Activated T-helper 17 cell treated with anti-CD3 and anti-CD28 coated beads, Interleukin-2, amount 50 U/mL, for 72 hours (primary cell): ENCODE measurements at regions not wholly inside any gene's neighbourhood (a gene's known extent, or its start where the extent isn't known, plus 50 kb on each side); places are given as distances from the start of the nearest gene placed in this dataset.
"Not testable (repeated sequence)": the region's sequence is repeated elsewhere in the genome, so short reads cannot be mapped to it uniquely, and the experiment has no call there.

Experiments used
- ATAC-seq: fragments of 150-1000 bp; cut with Tn5 transposase; replicated peaks from 2 replicates; pipeline ENCODE4 v1.10.0; 2021; ENCODE audit warnings: mild to moderate bottlenecking, moderate library complexity
- H3K27ac Mint-ChIP-seq: one replicate; pipeline ENCODE4 v1.8.0; 2022; ENCODE audit warnings: mixed read lengths
- H3K27me3 Mint-ChIP-seq: one replicate; pipeline ENCODE4 v1.8.0; 2022; ENCODE audit warnings: mixed read lengths
- H3K36me3 Mint-ChIP-seq: one replicate; pipeline ENCODE4 v1.8.0; 2022; ENCODE audit warnings: low read depth, mild to moderate bottlenecking, mixed read lengths
- H3K4me1 Mint-ChIP-seq: one replicate; pipeline ENCODE4 v1.8.0; 2022; ENCODE audit warnings: mixed read lengths
- H3K4me3 Mint-ChIP-seq: one replicate; pipeline ENCODE4 v1.8.0; 2022; ENCODE audit warnings: mild to moderate bottlenecking, mixed read lengths
- H3K9me3 Mint-ChIP-seq: one replicate; pipeline ENCODE4 v1.8.0; 2022; ENCODE audit warnings: mixed read lengths

GRCh38 chr18:73038336-73038735, 170.5 kb upstream of the NETO1 start:
- no peak overlapping the region for H3K27ac Mint-ChIP-seq
- no peak overlapping the region for H3K4me3 Mint-ChIP-seq
- no peak for ATAC-seq
- H3K36me3 Mint-ChIP-seq: no peaks in the 10 kb centered on the region
- H3K27me3 Mint-ChIP-seq: no peaks in the 10 kb centered on the region
- peaks cover 7% of the 10 kb centered on the region for H3K9me3 Mint-ChIP-seq
- H3K4me1 Mint-ChIP-seq: no peaks in the 10 kb centered on the region

- no peaks in the 10 kb centered on the region for H3K4me1 Mint-ChIP-seq
- H3K9me3 Mint-ChIP-seq: peaks cover 14% of the 10 kb centered on the region
- ATAC-seq: no peak
- no peak overlapping the region for H3K27ac Mint-ChIP-seq
- H3K36me3 Mint-ChIP-seq: no peaks in the 10 kb centered on the region
- H3K27me3 Mint-ChIP-seq: no peaks in the 10 kb centered on the region
- H3K4me3 Mint-ChIP-seq: no peak overlapping the region
These were observed 156.2 kb upstream of the NETO1 start for GRCh38 chr18:73023975-73024374.

- Mint-ChIP-seq H3K9me3 (peaks cover 15% of the 10 kb centered on the region), H3K36me3 (no peaks in the 10 kb centered on the region), H3K27me3 (no peaks in the 10 kb centered on the region), H3K4me1 (no peaks in the 10 kb centered on the region), H3K4me3 (no peak overlapping the region), H3K27ac (no peak overlapping the region)
- no peak for ATAC-seq
These were observed 141.9 kb upstream of the NETO1 start for GRCh38 chr18:73009691-73010090.

- no peak for ATAC-seq
- H3K4me1 Mint-ChIP-seq: no peaks in the 10 kb centered on the region
- H3K36me3 Mint-ChIP-seq: no peaks in the 10 kb centered on the region
- peaks cover 20% of the 10 kb centered on the region for H3K9me3 Mint-ChIP-seq
- H3K4me3 Mint-ChIP-seq: no peak overlapping the region
- H3K27me3 Mint-ChIP-seq: no peaks in the 10 kb centered on the region
- H3K27ac Mint-ChIP-seq: no peak overlapping the region
These were observed 140.1 kb upstream of the NETO1 start for GRCh38 chr18:73007915-73008308.

- no peaks in the 10 kb centered on the region for H3K36me3 Mint-ChIP-seq
- H3K4me3 Mint-ChIP-seq: no peak overlapping the region
- ATAC-seq: no peak
- no peaks in the 10 kb centered on the region for H3K27me3 Mint-ChIP-seq
- H3K4me1 Mint-ChIP-seq: no peaks in the 10 kb centered on the region
- H3K27ac Mint-ChIP-seq: no peak overlapping the region
- peaks cover 17% of the 10 kb centered on the region for H3K9me3 Mint-ChIP-seq
These were observed 139.6 kb upstream of the NETO1 start for GRCh38 chr18:73007195-73007914.

GRCh38 chr18:73006331-73006730, 138.5 kb upstream of the NETO1 start:
- Mint-ChIP-seq H3K9me3 (peaks cover 17% of the 10 kb centered on the region), H3K4me1 (no peaks in the 10 kb centered on the region), H3K27me3 (no peaks in the 10 kb centered on the region), H3K4me3 (no peak overlapping the region), H3K36me3 (no peaks in the 10 kb centered on the region), H3K27ac (no peak overlapping the region)
- ATAC-seq: no peak

GRCh38 chr18:73004260-73004659, 136.5 kb upstream of the NETO1 start:
- no peak overlapping the region for H3K4me3 Mint-ChIP-seq
- H3K27ac Mint-ChIP-seq: no peak overlapping the region
- no peaks in the 10 kb centered on the region for H3K36me3 Mint-ChIP-seq
- H3K27me3 Mint-ChIP-seq: no peaks in the 10 kb centered on the region
- H3K9me3 Mint-ChIP-seq: peaks cover 10% of the 10 kb centered on the region
- no peak for ATAC-seq
- no peaks in the 10 kb centered on the region for H3K4me1 Mint-ChIP-seq

- no peak overlapping the region for H3K4me3 Mint-ChIP-seq
- H3K27ac Mint-ChIP-seq: no peak overlapping the region
These were observed 132.3 kb upstream of the NETO1 start for GRCh38 chr18:72999971-73000607.

GRCh38 chr18:72995558-72995957, 127.8 kb upstream of the NETO1 start:
- no peak overlapping the region for H3K27ac Mint-ChIP-seq
- no peaks in the 10 kb centered on the region for H3K27me3 Mint-ChIP-seq
- H3K4me3 Mint-ChIP-seq: no peak overlapping the region
- no peak for ATAC-seq
- peaks cover 4% of the 10 kb centered on the region for H3K9me3 Mint-ChIP-seq
- H3K4me1 Mint-ChIP-seq: no peaks in the 10 kb centered on the region
- H3K36me3 Mint-ChIP-seq: no peaks in the 10 kb centered on the region

More at GRCh38 chr18:72999971-73000607, 132.3 kb upstream of the NETO1 start:
- Mint-ChIP-seq H3K27me3 (no peaks in the 10 kb centered on the region), H3K9me3 (peaks cover 6% of the 10 kb centered on the region), H3K4me1 (no peaks in the 10 kb centered on the region), H3K36me3 (no peaks in the 10 kb centered on the region)
- no peak for ATAC-seq

GRCh38 chr18:72993250-72993649, 125.5 kb upstream of the NETO1 start:
- H3K9me3 Mint-ChIP-seq: peaks cover 4% of the 10 kb centered on the region
- H3K4me1 Mint-ChIP-seq: no peaks in the 10 kb centered on the region
- no peak overlapping the region for H3K4me3 Mint-ChIP-seq
- no peaks in the 10 kb centered on the region for H3K27me3 Mint-ChIP-seq
- H3K27ac Mint-ChIP-seq: no peak overlapping the region
- H3K36me3 Mint-ChIP-seq: no peaks in the 10 kb centered on the region
- ATAC-seq: no peak

- Mint-ChIP-seq H3K27me3 (no peaks in the 10 kb centered on the region), H3K4me3 (no peak overlapping the region), H3K4me1 (no peaks in the 10 kb centered on the region), H3K36me3 (no peaks in the 10 kb centered on the region), H3K27ac (no peak overlapping the region), H3K9me3 (peaks cover 4% of the 10 kb centered on the region)
- ATAC-seq: no peak
These were observed 123.6 kb upstream of the NETO1 start for GRCh38 chr18:72991379-72991778.

- not testable (repeated sequence) for H3K4me3 Mint-ChIP-seq, H3K27me3 Mint-ChIP-seq, H3K27ac Mint-ChIP-seq, H3K9me3 Mint-ChIP-seq, ATAC-seq, H3K4me1 Mint-ChIP-seq, H3K36me3 Mint-ChIP-seq
These were observed 119.8 kb upstream of the NETO1 start for GRCh38 chr18:72987570-72987969.

GRCh38 chr18:72986103-72986502, 118.3 kb upstream of the NETO1 start:
- Mint-ChIP-seq H3K36me3 (no peaks in the 10 kb centered on the region), H3K4me1 (no peaks in the 10 kb centered on the region), H3K27ac (no peak overlapping the region), H3K4me3 (no peak overlapping the region), H3K27me3 (no peaks in the 10 kb centered on the region), H3K9me3 (peaks cover 4% of the 10 kb centered on the region)
- ATAC-seq: no peak

- H3K9me3 Mint-ChIP-seq: peaks cover 4% of the 10 kb centered on the region
- H3K4me1 Mint-ChIP-seq: no peaks in the 10 kb centered on the region
- ATAC-seq: no peak
- no peak overlapping the region for H3K4me3 Mint-ChIP-seq
- H3K36me3 Mint-ChIP-seq: no peaks in the 10 kb centered on the region
- H3K27me3 Mint-ChIP-seq: no peaks in the 10 kb centered on the region
- no peak overlapping the region for H3K27ac Mint-ChIP-seq
These were observed 117.9 kb upstream of the NETO1 start for GRCh38 chr18:72985686-72986085.

GRCh38 chr18:72984290-72984689, 116.5 kb upstream of the NETO1 start:
- Mint-ChIP-seq H3K4me1 (no peaks in the 10 kb centered on the region), H3K36me3 (no peaks in the 10 kb centered on the region)

More at GRCh38 chr18:72984290-72984689, 116.5 kb upstream of the NETO1 start:
- no peak overlapping the region for H3K27ac Mint-ChIP-seq
- H3K27me3 Mint-ChIP-seq: no peaks in the 10 kb centered on the region
- ATAC-seq: no peak
- H3K9me3 Mint-ChIP-seq: peaks cover 4% of the 10 kb centered on the region
- no peak overlapping the region for H3K4me3 Mint-ChIP-seq
